Kidney (tissue), 13 donors: ENCODE measurements at regions not wholly inside any gene's neighbourhood (a gene's known extent, or its start where the extent isn't known, plus 50 kb on each side); places are given as distances from the start of the nearest gene placed in this dataset.
A peak's percentile ranks its signal among the peaks of the same experiment; 100 is the strongest.

Experiments used
- DNase-seq, 5 donors: peaks; one replicate each; pipeline ENCODE4 v3.0.0-alpha.2; 2013 to 2020
- FAIRE-seq: peaks from 2 replicates; lab custom pipeline; 2012; peaks lifted over from hg19 to GRCh38; lab: Jason Lieb, UNC
- H3K27ac ChIP-seq, 2 donors: one replicate each; pipeline ENCODE4 v1.7.0; 2013; ENCODE audit warnings: low read depth in 2 of 2, low read length in 2 of 2, inconsistent platforms in 1 of 2
- H3K27me3 ChIP-seq: one replicate; pipeline ENCODE4 v1.7.1; 2013; ENCODE audit warnings: low read length, inconsistent platforms; ENCODE audit not compliant: control insufficient read depth, insufficient read depth
- H3K36me3 ChIP-seq, 3 donors: one replicate each; pipeline versions ENCODE4 v1.7.0 to v1.7.1; 2013; ENCODE audit warnings: low read length in 3 of 3, control low read depth in 1 of 3, inconsistent platforms in 1 of 3; ENCODE audit not compliant: insufficient read depth in 3 of 3, control insufficient read depth in 2 of 3
- H3K4me1 ChIP-seq, 3 donors: one replicate each; pipeline versions ENCODE4 v1.7.0 to v1.7.1; 2013; ENCODE audit warnings: low read length in 3 of 3, inconsistent platforms in 1 of 3, low read depth in 1 of 3; ENCODE audit not compliant: control insufficient read depth in 2 of 3, insufficient read depth in 2 of 3
- H3K4me3 ChIP-seq, 3 donors: one replicate each; pipeline versions ENCODE4 v1.7.0 to v1.8.1; 2013; ENCODE audit warnings: low read length in 3 of 3, control low read depth in 1 of 3, inconsistent platforms in 1 of 3
- H3K9ac ChIP-seq, 3 donors: one replicate each; pipeline versions ENCODE4 v1.7.0 to v1.7.1; 2013; ENCODE audit warnings: low read length in 3 of 3, control low read depth in 1 of 3, inconsistent platforms in 1 of 3
- H3K9me3 ChIP-seq, 3 donors: one replicate each; pipeline versions ENCODE4 v1.7.0 to v1.7.1; 2013; ENCODE audit warnings: low read length in 3 of 3, control low read depth in 1 of 3, inconsistent platforms in 1 of 3; ENCODE audit not compliant: control insufficient read depth in 2 of 3, insufficient read depth in 1 of 3
- intact Hi-C: fragments of 100-400 bp; cut with DNase I; formaldehyde crosslinking; loops from one replicate; pipeline ENCODE4 v1.11.1; 2022
- TF ChIP-seq, protein P1 (sequence below): IDR thresholded peaks from 3 replicates; pipeline ENCODE4 v1.5.1; 2012; ENCODE audit warnings: mild to moderate bottlenecking, moderate library complexity, borderline replicate concordance; ENCODE audit not compliant: insufficient read depth; ENCODE audit errors: extremely low read depth
- donor health status: control.
- donor health status: control.
- donor health status: control.
- donor health status: control.
- donor health status: control.
- donor health status: DM: yes; HTN: yes; CAD: no.
- donor health status: Normal renal cell carcinoma (clear cell type).

DNA sequence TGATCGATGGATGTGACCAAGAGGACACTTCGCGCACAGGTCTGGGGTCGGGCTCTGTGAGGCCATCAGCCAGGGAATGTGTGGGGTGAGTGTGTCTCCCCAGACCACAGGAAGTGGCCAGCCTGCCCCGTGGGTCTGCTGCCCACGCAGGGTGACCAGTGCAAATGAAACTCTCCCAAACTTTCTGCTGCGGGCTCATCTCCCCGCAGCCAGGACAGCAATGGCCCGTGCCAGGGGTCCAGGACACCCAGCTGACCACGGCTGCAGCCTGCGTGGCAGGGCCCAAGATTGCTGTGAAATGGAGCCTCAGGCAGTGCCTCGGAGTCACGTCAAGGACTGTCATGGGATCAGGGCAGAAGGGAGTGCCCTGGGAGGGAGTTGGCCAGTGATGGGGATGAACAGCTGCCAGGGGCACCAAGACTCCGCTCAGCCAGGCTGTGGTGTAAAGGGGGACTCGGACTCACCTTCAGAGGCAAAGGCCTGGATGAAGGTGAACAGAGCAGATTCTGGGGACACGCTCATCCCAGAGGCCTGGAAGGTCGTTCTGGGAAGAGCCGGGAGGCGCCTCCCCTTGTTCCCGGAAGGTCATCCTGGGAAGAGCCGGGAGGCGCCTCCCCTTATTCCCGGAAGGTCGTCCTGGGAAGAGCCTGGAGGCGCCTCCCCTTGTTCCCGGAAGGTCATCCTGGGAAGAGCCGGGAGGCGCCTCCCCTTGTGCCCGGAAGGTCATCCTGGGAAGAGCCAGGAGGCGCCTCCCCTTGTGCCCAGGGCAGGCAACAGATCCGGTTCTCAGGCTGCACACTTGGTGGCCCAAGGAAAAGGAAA, 252.6 kb downstream of the BRD1 start:
- intact Hi-C loops = no loop called here
- H3K9ac ChIP-seq = no peak overlapping the region
- TF ChIP-seq, protein P1, sequence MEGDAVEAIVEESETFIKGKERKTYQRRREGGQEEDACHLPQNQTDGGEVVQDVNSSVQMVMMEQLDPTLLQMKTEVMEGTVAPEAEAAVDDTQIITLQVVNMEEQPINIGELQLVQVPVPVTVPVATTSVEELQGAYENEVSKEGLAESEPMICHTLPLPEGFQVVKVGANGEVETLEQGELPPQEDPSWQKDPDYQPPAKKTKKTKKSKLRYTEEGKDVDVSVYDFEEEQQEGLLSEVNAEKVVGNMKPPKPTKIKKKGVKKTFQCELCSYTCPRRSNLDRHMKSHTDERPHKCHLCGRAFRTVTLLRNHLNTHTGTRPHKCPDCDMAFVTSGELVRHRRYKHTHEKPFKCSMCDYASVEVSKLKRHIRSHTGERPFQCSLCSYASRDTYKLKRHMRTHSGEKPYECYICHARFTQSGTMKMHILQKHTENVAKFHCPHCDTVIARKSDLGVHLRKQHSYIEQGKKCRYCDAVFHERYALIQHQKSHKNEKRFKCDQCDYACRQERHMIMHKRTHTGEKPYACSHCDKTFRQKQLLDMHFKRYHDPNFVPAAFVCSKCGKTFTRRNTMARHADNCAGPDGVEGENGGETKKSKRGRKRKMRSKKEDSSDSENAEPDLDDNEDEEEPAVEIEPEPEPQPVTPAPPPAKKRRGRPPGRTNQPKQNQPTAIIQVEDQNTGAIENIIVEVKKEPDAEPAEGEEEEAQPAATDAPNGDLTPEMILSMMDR = no peak
- peaks cover 0 to 2% (median 0%) of the 10 kb centered on the region in 3 donors for H3K9me3 ChIP-seq
- no peak overlapping the region for H3K4me3 ChIP-seq
- no peaks in the 10 kb centered on the region for H3K36me3 ChIP-seq
- FAIRE-seq (no peak), DNase-seq (peak in 2 of 5 donors; percentile 14 to 68)
- H3K27me3 ChIP-seq = no peaks in the 10 kb centered on the region
- no peaks in the 10 kb centered on the region for H3K4me1 ChIP-seq
- H3K27ac ChIP-seq = peak overlapping the region in 1 of 2 donors; percentile 17

DNA sequence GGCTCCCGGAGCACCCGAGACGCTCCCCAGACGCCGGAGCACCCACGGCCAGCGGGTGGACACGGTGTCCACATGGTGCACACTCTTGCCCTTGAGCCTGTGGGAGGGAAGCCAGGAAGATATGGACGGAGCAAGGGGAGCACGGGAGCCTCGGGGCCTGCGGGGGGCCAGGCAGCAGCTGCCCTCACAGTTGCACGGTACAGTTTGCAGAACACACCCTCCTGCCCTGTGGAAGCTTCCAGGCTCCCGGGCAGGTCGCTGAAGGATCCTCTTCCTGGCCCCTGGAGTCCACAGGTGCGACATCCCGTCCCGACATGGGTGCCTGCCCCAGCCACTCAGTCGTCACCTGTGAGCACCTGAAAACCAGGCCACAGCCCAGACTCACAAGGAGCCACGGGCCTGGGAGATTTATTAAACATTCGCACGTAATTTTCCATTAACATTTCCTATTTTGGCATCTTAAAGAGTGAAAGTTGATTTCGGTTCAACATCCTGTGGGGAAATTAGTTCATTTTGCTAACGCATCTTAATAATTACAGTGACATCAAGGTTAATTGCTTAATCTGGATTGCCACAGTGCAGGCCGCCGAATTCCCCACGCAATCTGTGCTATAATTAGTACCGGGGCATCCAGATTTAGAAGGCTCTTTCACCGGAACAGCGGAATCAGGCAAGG, 253.3 kb downstream of the BRD1 start:
- no peak for FAIRE-seq
- no peaks in the 10 kb centered on the region for H3K9me3 ChIP-seq
- no peaks in the 10 kb centered on the region for H3K4me1 ChIP-seq
- H3K27ac ChIP-seq = peak overlapping the region in 1 of 2 donors; percentile 17
- no peaks in the 10 kb centered on the region for H3K36me3 ChIP-seq
- intact Hi-C loops = no loop called here
- peak in 2 of 5 donors; percentile 8 to 60 for DNase-seq
- TF ChIP-seq, protein P1 = no peak
- no peaks in the 10 kb centered on the region for H3K27me3 ChIP-seq
- H3K4me3 ChIP-seq = no peak overlapping the region
- H3K9ac ChIP-seq = no peak overlapping the region

DNA sequence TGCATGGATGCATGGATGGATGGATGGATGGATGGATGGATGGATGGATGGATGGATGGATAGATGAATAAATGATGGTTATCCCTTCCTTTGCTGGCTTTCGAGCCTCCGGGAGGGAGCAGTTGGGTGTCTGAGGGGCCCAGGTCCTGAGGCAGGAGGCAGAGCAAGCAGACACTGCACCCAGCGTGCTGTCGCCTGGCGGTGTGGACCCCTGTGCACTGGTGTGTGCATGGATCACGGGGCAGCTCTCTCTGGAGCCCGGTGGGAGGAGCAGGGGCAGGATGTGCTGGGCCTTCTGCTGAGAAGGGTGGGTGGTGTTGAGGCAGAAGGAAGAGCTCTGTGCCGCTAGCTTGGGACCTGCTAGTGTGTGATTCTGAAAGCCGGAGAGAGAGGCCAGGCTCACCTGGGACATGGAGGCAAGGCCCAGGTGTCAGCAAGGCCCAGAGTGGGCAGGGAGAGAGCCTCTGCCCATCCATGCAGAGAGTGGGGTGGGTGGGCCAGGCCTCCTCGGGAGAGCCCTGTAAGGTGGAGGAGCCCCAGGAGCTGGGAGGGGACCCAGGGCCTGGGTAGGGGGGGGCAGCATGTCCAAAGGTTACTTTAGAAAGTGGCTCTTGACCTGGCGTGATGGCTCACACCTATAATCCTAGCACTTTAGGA, 254.4 kb downstream of the BRD1 start:
- peak in 2 of 5 donors; percentile 21 to 38 for DNase-seq
- Histone ChIP-seq H3K4me1 (no peaks in the 10 kb centered on the region), H3K9ac (no peak overlapping the region), H3K27me3 (no peaks in the 10 kb centered on the region), H3K36me3 (no peaks in the 10 kb centered on the region), H3K9me3 (no peaks in the 10 kb centered on the region), H3K27ac (no peak overlapping the region), H3K4me3 (no peak overlapping the region)
- TF ChIP-seq, protein P1 = no peak
- FAIRE-seq = no peak
- intact Hi-C loops = no loop called here
